H1 (cell line): ENCODE measurements at regions not wholly inside any gene's neighbourhood (a gene's known extent, or its start where the extent isn't known, plus 50 kb on each side); places are given as distances from the start of the nearest gene placed in this dataset.
A peak's percentile ranks its signal among the peaks of the same experiment; 100 is the strongest.

Experiments
- ATF2 ChIP-seq: IDR thresholded peaks from 2 replicates; pipeline ENCODE4 v1.6.1; 2012; ENCODE audit warnings: low read length, inconsistent platforms
- CREB1 ChIP-seq: IDR thresholded peaks from 2 replicates; pipeline ENCODE4 v1.6.1; 2012; ENCODE audit warnings: inconsistent platforms
- CTCF ChIP-seq, 3 experiments: IDR thresholded peaks; 1 replicate in 2 of 3; 2 replicates in 1 of 3; pipeline versions ENCODE4 v1.5.1 to v1.6.1; 2011; ENCODE audit warnings: low read length in 3 of 3, mild to moderate bottlenecking in 3 of 3, inconsistent platforms in 2 of 3, low read depth in 1 of 3, moderate library complexity in 1 of 3; ENCODE audit not compliant: insufficient read depth in 1 of 3; ENCODE audit errors: control extremely low read depth in 1 of 3
- EZH2 ChIP-seq: fragments of 200-600 bp; sonication (generic); IDR thresholded peaks from 2 replicates; pipeline ENCODE4 v1.7.1; 2012; ENCODE audit warnings: low read depth, mild to moderate bottlenecking, moderate library complexity, low read length, inconsistent platforms; ENCODE audit not compliant: severe bottlenecking
- GABPA ChIP-seq: IDR thresholded peaks from 2 replicates; pipeline ENCODE4 v1.6.1; 2011; ENCODE audit warnings: mild to moderate bottlenecking, low read length, moderate library complexity, borderline replicate concordance; ENCODE audit not compliant: insufficient read depth
- JUND ChIP-seq: IDR thresholded peaks from 2 replicates; pipeline ENCODE4 v1.6.1; 2011; ENCODE audit warnings: mild to moderate bottlenecking, improper control_type of control experiment, low read length
- MAX ChIP-seq: IDR thresholded peaks from 2 replicates; pipeline ENCODE4 v1.6.1; 2012; ENCODE audit warnings: inconsistent platforms
- NANOG ChIP-seq: IDR thresholded peaks from 2 replicates; pipeline ENCODE4 v1.6.1; 2011; ENCODE audit warnings: low read length, low read depth, mild to moderate bottlenecking, inconsistent platforms; ENCODE audit not compliant: insufficient read depth, poor library complexity, severe bottlenecking
- POLR2AphosphoS5 ChIP-seq: IDR thresholded peaks from 2 replicates; pipeline ENCODE4 v1.6.1; 2011; ENCODE audit warnings: low read depth, low read length
- SIN3A ChIP-seq, 2 experiments: IDR thresholded peaks in 1 of 2; conservative IDR thresholded peaks in 1 of 2; 2 replicates each; pipeline ENCODE4 v1.6.1; 2011 to 2012; ENCODE audit warnings: low read length in 2 of 2, improper control_type of control experiment in 1 of 2, low read depth in 1 of 2, mild to moderate bottlenecking in 1 of 2
- TEAD4 ChIP-seq: IDR thresholded peaks from 2 replicates; pipeline ENCODE4 v1.6.1; 2012; ENCODE audit warnings: low read depth, low read length, inconsistent platforms, mixed read lengths
- USF2 ChIP-seq: IDR thresholded peaks from 2 replicates; pipeline ENCODE4 v1.6.1; 2011; ENCODE audit warnings: low read length, improper control_type of control experiment
- YY1 ChIP-seq: IDR thresholded peaks from 2 replicates; pipeline ENCODE4 v1.6.1; 2011; ENCODE audit warnings: low read depth, mild to moderate bottlenecking, low read length
- TF ChIP-seq, protein P1 (sequence below): IDR thresholded peaks from 2 replicates; pipeline ENCODE4 v1.6.1; 2011; ENCODE audit warnings: low read depth, mild to moderate bottlenecking, low read length; ENCODE audit not compliant: insufficient read depth

DNA sequence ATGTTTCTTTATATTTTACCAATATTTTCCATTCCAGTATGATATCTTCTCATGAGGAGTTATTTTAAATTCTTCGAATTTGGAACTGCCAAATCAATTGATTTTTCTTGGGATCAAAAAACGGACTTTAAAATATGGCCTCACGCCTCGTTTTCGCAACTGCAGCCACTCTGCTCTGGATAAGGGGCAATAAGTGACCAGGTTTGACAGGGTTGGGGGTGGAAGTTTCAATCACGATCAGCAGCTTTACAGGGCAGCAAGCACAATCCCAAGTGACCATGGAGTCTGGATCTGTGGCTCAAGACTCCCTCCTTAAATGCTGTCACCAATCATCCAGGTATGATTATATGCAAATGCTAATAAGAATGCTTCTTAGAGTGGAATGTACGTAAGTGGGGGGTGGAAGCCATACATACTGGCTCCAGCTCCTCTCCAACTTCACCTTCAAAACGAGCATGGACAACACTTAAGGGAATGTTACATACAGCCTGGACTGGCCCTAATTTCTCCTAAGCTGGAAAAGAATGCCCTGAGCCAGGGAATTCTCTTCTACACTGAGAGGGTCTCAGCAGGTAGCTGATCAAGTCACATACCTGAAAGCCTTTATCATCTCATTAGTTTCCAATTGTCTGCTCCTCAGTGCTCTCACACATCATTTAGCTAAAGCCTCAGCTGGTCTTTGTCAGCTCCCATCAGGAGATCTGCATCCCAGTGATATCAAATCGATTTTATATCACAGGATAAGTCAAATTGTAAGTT, 176.9 kb upstream of the DCAF8L1 start:
- TF ChIP-seq POLR2AphosphoS5 (no peak), CREB1 (no peak), USF2 (no peak), CTCF (IDR thresholded peaks at IDR 0.05; ENCODE audit: control extremely low read depth in 1 of 3, insufficient read depth in 1 of 3, low read depth in 1 of 3, low read length in 3 of 3) (no peak), GABPA (no peak), JUND (no peak), MAX (no peak), TEAD4 (peak; percentile 54; the same call in 1 of the 2 replicates), YY1 (no peak), EZH2 (no peak), SIN3A (conservative IDR thresholded peaks at IDR 0.05 in 1 of 2, IDR thresholded peaks at IDR 0.05 in 1 of 2; ENCODE audit: low read depth in 1 of 2, low read length in 2 of 2) (no peak), NANOG (peak; percentile 52), ATF2 (no peak)
- TF ChIP-seq, protein P1, sequence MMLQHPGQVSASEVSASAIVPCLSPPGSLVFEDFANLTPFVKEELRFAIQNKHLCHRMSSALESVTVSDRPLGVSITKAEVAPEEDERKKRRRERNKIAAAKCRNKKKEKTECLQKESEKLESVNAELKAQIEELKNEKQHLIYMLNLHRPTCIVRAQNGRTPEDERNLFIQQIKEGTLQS = no peak
